CD4-positive, alpha-beta T cell (primary cell): ENCODE measurements at regions not wholly inside any gene's neighbourhood (a gene's known extent, or its start where the extent isn't known, plus 50 kb on each side); places are given as distances from the start of the nearest gene placed in this dataset.

Source experiments
- ATAC-seq: fragments of 200-7000 bp; cut with Tn5 transposase; one replicate; pipeline ENCODE4 v1.10.0; 2022; ENCODE audit warnings: mild to moderate bottlenecking; ENCODE audit not compliant: poor library complexity
- CTCF ChIA-PET: fragments of 350-600 bp; sonication (Branson Sonifier 250); formaldehyde crosslinking; loops from one replicate; lab custom pipeline; 2021; ENCODE audit warnings: antibody characterized with exemption, inconsistent platforms; lab: Charles Lee
- POLR2A ChIA-PET: fragments of 350-600 bp; sonication (Branson Sonifier 250); formaldehyde crosslinking; loops from one replicate; lab custom pipeline; 2021; ENCODE audit warnings: antibody characterized with exemption, inconsistent platforms; lab: Charles Lee
- DNase-seq, 14 experiments: peaks; one replicate each; pipeline ENCODE4 v3.0.0-alpha.2; 2013 to 2020; ENCODE audit warnings: mixed read lengths in 2 of 14
- H3K27ac ChIP-seq, 2 donors: one replicate each; pipeline versions ENCODE4 v1.5.1 to v1.7.0; 2013; ENCODE audit warnings: low read length in 2 of 2, low read depth in 1 of 2, mild to moderate bottlenecking in 1 of 2
- H3K27me3 ChIP-seq, 2 experiments: 1 replicate in 1 of 2; 2 replicates in 1 of 2; pipeline versions ENCODE4 v1.6.1 to v1.7.0; 2013; ENCODE audit warnings: low read length in 2 of 2, control low read depth in 1 of 2, mild to moderate bottlenecking in 1 of 2, moderate library complexity in 1 of 2; ENCODE audit not compliant: insufficient read depth in 2 of 2, control insufficient read depth in 1 of 2
- H3K36me3 ChIP-seq: one replicate; pipeline ENCODE4 v1.6.1; 2013; ENCODE audit warnings: low read length, control low read depth; ENCODE audit not compliant: insufficient read depth
- H3K4me1 ChIP-seq: one replicate; pipeline ENCODE4 v1.6.1; 2013; ENCODE audit warnings: low read length, control low read depth; ENCODE audit not compliant: insufficient read depth
- H3K4me3 ChIP-seq: one replicate; pipeline ENCODE4 v1.5.1; 2013; ENCODE audit warnings: mild to moderate bottlenecking, low read length, moderate library complexity
- H3K9me3 ChIP-seq, 2 experiments: 1 replicate in 1 of 2; 2 replicates in 1 of 2; pipeline versions ENCODE4 v1.6.1 to v1.7.0; 2013; ENCODE audit warnings: low read length in 2 of 2, mild to moderate bottlenecking in 2 of 2, control low read depth in 1 of 2, moderate library complexity in 1 of 2; ENCODE audit not compliant: control insufficient read depth in 1 of 2, insufficient read depth in 1 of 2
- H3K27ac Mint-ChIP-seq: one replicate; pipeline ENCODE4 v1.8.0; 2020; ENCODE audit warnings: mixed read lengths
- H3K27me3 Mint-ChIP-seq: one replicate; pipeline ENCODE4 v1.8.0; 2021; ENCODE audit warnings: mixed read lengths
- H3K36me3 Mint-ChIP-seq: one replicate; pipeline ENCODE4 v1.8.0; 2021; ENCODE audit warnings: low read depth, mixed read lengths
- H3K4me1 Mint-ChIP-seq: one replicate; pipeline ENCODE4 v1.8.0; 2021; ENCODE audit warnings: low read depth, mixed read lengths
- H3K4me3 Mint-ChIP-seq: one replicate; pipeline ENCODE4 v1.8.0; 2020; ENCODE audit warnings: mild to moderate bottlenecking, mixed read lengths
- H3K9me3 Mint-ChIP-seq: one replicate; pipeline ENCODE4 v1.8.0; 2020; ENCODE audit warnings: mixed read lengths
- intact Hi-C, 2 experiments: fragments of 100-400 bp; cut with DNase I in 1 of 2; cut with micrococcal nuclease in 1 of 2; formaldehyde crosslinking; loops; one replicate each; pipeline versions ENCODE4 v1.15.1 to v1.9.0; 2023 to 2025; cut with DNase I, micrococcal nuclease
- TF ChIP-seq, protein P1 (sequence below): fragments of 200-600 bp; IDR thresholded peaks from one replicate; pipeline ENCODE4 v1.8.0; 2022; ENCODE audit warnings: antibody characterized with exemption, mild to moderate bottlenecking

DNA sequence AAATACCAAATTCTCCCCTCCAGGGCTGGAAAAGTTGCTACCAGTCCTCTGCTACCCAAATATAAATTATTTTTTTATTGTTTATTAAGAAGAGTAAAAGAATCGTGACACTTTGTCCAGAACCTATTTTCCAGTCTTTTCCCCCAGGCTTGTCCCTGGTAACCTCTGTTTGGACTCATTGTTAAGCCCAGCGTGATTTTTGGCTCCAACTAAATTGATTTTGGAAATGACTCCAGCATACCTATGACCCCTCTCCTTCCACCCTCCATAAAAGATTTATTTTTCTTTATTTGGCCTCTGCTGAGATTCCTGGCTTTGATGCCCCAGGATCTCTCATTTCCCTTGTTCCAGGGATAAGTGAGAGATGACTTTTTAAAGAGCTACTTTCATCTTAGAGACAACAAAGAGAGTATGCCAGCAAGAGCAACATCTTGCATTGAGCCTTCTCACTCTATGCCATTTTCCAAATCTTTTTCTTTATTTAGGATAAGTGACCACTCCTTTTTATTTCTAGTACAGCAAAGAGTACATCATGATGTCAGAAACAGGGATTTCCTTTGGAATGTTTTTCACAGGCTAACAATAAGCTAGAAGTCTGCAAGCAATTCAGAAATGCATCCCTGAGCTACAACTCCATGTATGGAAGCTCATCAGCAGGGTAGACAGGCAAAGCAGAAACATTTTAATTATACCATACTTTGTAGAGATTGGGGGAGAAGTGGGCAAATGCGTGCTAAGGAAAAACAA is 75.8 kb downstream of the DAD1 start:
- Mint-ChIP-seq H3K4me1 (peaks cover 95% of the 10 kb centered on the region), H3K27ac (peak overlapping the region; percentile 93), H3K36me3 (peaks cover 94% of the 10 kb centered on the region), H3K27me3 (no peaks in the 10 kb centered on the region), H3K9me3 (no peaks in the 10 kb centered on the region), H3K4me3 (peak overlapping the region; percentile 78)
- peak overlapping the region; percentile 61 for H3K4me3 ChIP-seq
- ChIA-PET CTCF (interaction anchor here (1.4 to 1.9 kb wide), 4 partner anchors 11 to 312 kb away, joined by 5 read pairs; no protein-coding TSS in a partner anchor), POLR2A (interaction anchor here (0.7 to 29.1 kb wide), 13 partner anchors 1 to 801 kb away, joined by 3 to 613 read pairs (median 12); no protein-coding TSS in a partner anchor)
- no peaks in the 10 kb centered on the region for H3K27me3 ChIP-seq
- H3K4me1 ChIP-seq, result peaks cover 93% of the 10 kb centered on the region
- peaks cover 75% of the 10 kb centered on the region for H3K36me3 ChIP-seq
- DNase-seq, result no peak
- TF ChIP-seq, protein P1, sequence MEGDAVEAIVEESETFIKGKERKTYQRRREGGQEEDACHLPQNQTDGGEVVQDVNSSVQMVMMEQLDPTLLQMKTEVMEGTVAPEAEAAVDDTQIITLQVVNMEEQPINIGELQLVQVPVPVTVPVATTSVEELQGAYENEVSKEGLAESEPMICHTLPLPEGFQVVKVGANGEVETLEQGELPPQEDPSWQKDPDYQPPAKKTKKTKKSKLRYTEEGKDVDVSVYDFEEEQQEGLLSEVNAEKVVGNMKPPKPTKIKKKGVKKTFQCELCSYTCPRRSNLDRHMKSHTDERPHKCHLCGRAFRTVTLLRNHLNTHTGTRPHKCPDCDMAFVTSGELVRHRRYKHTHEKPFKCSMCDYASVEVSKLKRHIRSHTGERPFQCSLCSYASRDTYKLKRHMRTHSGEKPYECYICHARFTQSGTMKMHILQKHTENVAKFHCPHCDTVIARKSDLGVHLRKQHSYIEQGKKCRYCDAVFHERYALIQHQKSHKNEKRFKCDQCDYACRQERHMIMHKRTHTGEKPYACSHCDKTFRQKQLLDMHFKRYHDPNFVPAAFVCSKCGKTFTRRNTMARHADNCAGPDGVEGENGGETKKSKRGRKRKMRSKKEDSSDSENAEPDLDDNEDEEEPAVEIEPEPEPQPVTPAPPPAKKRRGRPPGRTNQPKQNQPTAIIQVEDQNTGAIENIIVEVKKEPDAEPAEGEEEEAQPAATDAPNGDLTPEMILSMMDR, result no peak
- peak overlapping the region; percentile 77 to 99 for H3K27ac ChIP-seq
- intact Hi-C loops, result loop anchor here (2.0 to 5.0 kb wide), 2 partner anchors 16 to 34 kb away; no protein-coding TSS in a partner anchor
- no peak for ATAC-seq
- no peaks in the 10 kb centered on the region for H3K9me3 ChIP-seq

DNA sequence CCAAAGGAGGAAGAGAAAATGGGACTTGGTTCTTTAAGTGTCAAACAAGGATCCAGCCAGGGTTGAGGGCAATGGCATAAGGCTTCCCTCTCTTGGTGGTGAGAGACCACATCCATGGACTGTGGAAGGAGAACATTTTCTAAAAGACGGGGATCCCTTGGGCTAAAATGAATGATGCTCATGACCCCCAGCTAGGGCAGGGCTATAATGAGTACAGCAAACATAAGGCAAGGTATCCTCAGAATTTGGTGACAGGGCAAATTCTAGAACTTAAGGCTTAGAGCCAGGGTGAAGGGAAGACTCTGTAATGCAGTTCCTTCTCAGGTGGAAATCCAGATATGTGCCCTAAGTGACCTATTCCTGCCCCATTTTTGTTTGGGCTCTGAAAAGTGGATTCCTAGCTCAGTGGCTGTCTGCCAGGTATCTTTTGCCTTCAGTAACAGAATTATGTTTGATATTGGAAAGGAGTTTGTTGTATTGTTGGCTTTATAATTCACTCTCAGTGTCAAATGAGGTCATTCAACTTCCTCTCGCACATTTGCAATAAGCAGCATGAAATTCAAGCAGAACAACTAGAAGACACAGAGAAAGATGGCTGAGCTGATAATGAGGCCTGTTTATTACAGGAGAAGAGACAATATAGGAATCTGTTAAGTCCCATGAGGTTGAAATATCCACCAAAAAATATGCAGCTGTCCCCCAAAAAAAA is 76.8 kb downstream of the DAD1 start:
- peak overlapping the region; percentile 61 for H3K4me3 ChIP-seq
- H3K27ac ChIP-seq, result peak overlapping the region; percentile 77 to 99
- no peaks in the 10 kb centered on the region for H3K9me3 ChIP-seq
- Mint-ChIP-seq H3K4me3 (peak overlapping the region; percentile 77), H3K27ac (peak overlapping the region; percentile 93), H3K9me3 (no peaks in the 10 kb centered on the region), H3K36me3 (peaks cover 92% of the 10 kb centered on the region), H3K4me1 (peaks cover 93% of the 10 kb centered on the region), H3K27me3 (no peaks in the 10 kb centered on the region)
- no peaks in the 10 kb centered on the region for H3K27me3 ChIP-seq
- peaks cover 88% of the 10 kb centered on the region for H3K4me1 ChIP-seq
- ATAC-seq, result peak; percentile 41
- ChIA-PET CTCF (interaction anchor here (0.7 to 1.9 kb wide), 5 partner anchors 10 to 311 kb away, joined by 3 to 7 read pairs (median 5); no protein-coding TSS in a partner anchor), POLR2A (interaction anchor here (0.5 to 29.1 kb wide), 9 partner anchors 2 to 532 kb away, joined by 3 to 613 read pairs (median 31); no protein-coding TSS in a partner anchor)
- peaks cover 70% of the 10 kb centered on the region for H3K36me3 ChIP-seq
- TF ChIP-seq, protein P1, result no peak
- intact Hi-C loops, result loop anchor here (2.0 to 5.0 kb wide), 2 partner anchors 17 to 35 kb away; no protein-coding TSS in a partner anchor
- peak in 2 of 14 experiments; percentile 53 to 59 for DNase-seq

DNA sequence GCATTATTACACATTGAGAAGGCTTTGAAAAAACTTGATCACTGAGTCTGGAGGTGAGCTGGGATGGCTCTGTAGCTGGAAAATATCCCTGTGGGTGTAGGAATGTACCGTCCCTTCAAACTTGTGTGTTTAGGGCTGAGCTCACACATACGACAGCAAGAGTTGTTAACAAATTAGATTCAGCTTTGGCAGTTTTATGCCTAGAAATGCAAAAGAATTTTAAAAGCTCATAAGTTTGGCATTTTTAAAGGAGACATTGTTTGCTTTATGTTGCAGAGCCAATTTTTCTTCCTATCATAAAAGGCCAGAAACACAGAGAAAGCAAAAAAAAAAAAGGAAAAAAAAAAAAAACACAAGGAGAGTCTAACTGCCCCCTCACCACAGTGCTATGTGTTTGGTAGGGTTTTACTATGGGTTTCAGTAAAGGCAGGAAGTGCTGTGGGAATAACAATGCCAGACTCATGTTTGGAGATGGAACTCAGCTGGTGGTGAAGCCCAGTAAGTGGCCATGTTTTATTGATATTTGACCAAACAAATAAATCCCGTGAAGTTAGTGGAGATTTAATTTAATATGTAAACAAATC is 78.4 kb downstream of the DAD1 start:
- peak overlapping the region; percentile 77 for H3K4me3 Mint-ChIP-seq
- no peaks in the 10 kb centered on the region for H3K27me3 Mint-ChIP-seq
- DNase-seq, result no peak
- peaks cover 92% of the 10 kb centered on the region for H3K36me3 Mint-ChIP-seq
- CTCF ChIA-PET, result interaction anchor here (1.1 to 2.3 kb wide), 4 partner anchors 10 to 60 kb away, joined by 3 to 13 read pairs (median 8); no protein-coding TSS in a partner anchor
- Histone ChIP-seq H3K27ac (peak overlapping the region; percentile 77 to 99), H3K36me3 (peaks cover 68% of the 10 kb centered on the region), H3K27me3 (no peaks in the 10 kb centered on the region), H3K4me3 (peak overlapping the region; percentile 61), H3K4me1 (peaks cover 82% of the 10 kb centered on the region), H3K9me3 (no peaks in the 10 kb centered on the region)
- peak overlapping the region; percentile 93 for H3K27ac Mint-ChIP-seq
- intact Hi-C loops, result loop anchor here in 1 of 2 experiments (2.0 to 5.0 kb wide), 2 partner anchors 14 to 37 kb away; no protein-coding TSS in a partner anchor
- H3K9me3 Mint-ChIP-seq, result no peaks in the 10 kb centered on the region
- TF ChIP-seq, protein P1, result no peak
- peaks cover 92% of the 10 kb centered on the region for H3K4me1 Mint-ChIP-seq
- POLR2A ChIA-PET, result interaction anchor here (0.6 to 29.1 kb wide), 14 partner anchors 4 to 616 kb away, joined by 3 to 613 read pairs (median 10); no protein-coding TSS in a partner anchor
- ATAC-seq, result no peak
